ENCODE measurements at regions not wholly inside any gene's neighbourhood (a gene's known extent, or its start where the extent isn't known, plus 50 kb on each side); places are given as distances from the start of the nearest gene placed in this dataset.

GRCh38 chr20:19943061-19943521 lies 74.1 kb upstream of the NAA20 start:
- Histone ChIP-seq H3K4me3 (no peak overlapping the region), H3K4me1 (peaks cover 78% of the 10 kb centered on the region), H3K27ac (peak overlapping the region; percentile 85), H3K9me3 (no peaks in the 10 kb centered on the region), H3K27me3 (no peaks in the 10 kb centered on the region), H3K36me3 (peaks cover 8% of the 10 kb centered on the region)
- 36% methylated on average over 7 of the region's 7 CpGs for WGBS
- no peak for DNase-seq (ENCODE audit: low spot score in 2 of 2)
- TF ChIP-seq EP300 (IDR thresholded peaks at IDR 0.05) (no peak), CTCF (IDR thresholded peaks at IDR 0.05) (no peak), POLR2AphosphoS5 (IDR thresholded peaks at IDR 0.05) (peak in 2 of 3 donors; percentile 2 to 10), POLR2A (IDR thresholded peaks at IDR 0.05) (no peak)

- no peaks in the 10 kb centered on the region for H3K9me3 ChIP-seq
- peak overlapping the region; percentile 85 for H3K27ac ChIP-seq
- no peak for TF ChIP-seq POLR2AphosphoS5 (IDR thresholded peaks at IDR 0.05)
- TF ChIP-seq EP300 (IDR thresholded peaks at IDR 0.05): no peak
- TF ChIP-seq POLR2A (IDR thresholded peaks at IDR 0.05): no peak
- TF ChIP-seq CTCF (IDR thresholded peaks at IDR 0.05): no peak
- H3K36me3 ChIP-seq: peaks cover 8% of the 10 kb centered on the region
- H3K27me3 ChIP-seq: no peaks in the 10 kb centered on the region
- peaks cover 65% of the 10 kb centered on the region for H3K4me1 ChIP-seq
- WGBS: 71% methylated on average over 3 of the region's 4 CpGs
- H3K4me3 ChIP-seq: no peak overlapping the region
- no peak for DNase-seq (ENCODE audit: low spot score in 2 of 2)
Measured at GRCh38 chr20:19944772-19945459, 72.2 kb upstream of the NAA20 start.

GRCh38 chr20:19945732-19946670 lies 71.2 kb upstream of the NAA20 start:
- 90% methylated on average over 14 of the region's 14 CpGs for WGBS
- Histone ChIP-seq H3K4me3 (no peak overlapping the region), H3K27me3 (no peaks in the 10 kb centered on the region), H3K9me3 (no peaks in the 10 kb centered on the region), H3K4me1 (peaks cover 54% of the 10 kb centered on the region), H3K36me3 (peaks cover 3% of the 10 kb centered on the region), H3K27ac (peak overlapping the region; percentile 42)
- DNase-seq (ENCODE audit: low spot score in 2 of 2): no peak
- TF ChIP-seq EP300 (IDR thresholded peaks at IDR 0.05) (no peak), POLR2AphosphoS5 (IDR thresholded peaks at IDR 0.05) (peak in 1 of 3 donors; percentile 17)

GRCh38 chr20:19947611-19948264 lies 69.4 kb upstream of the NAA20 start:
- no peak for DNase-seq (ENCODE audit: low spot score in 2 of 2)
- Histone ChIP-seq H3K36me3 (peaks cover 7% of the 10 kb centered on the region), H3K27me3 (no peaks in the 10 kb centered on the region), H3K27ac (peak overlapping the region; percentile 5), H3K9me3 (no peaks in the 10 kb centered on the region), H3K4me1 (peaks cover 40% of the 10 kb centered on the region), H3K4me3 (no peak overlapping the region)
- TF ChIP-seq POLR2A (IDR thresholded peaks at IDR 0.05) (no peak), POLR2AphosphoS5 (IDR thresholded peaks at IDR 0.05) (no peak), CTCF (IDR thresholded peaks at IDR 0.05) (no peak), EP300 (IDR thresholded peaks at IDR 0.05) (no peak)
- WGBS: 66% methylated on average over 10 of the region's 10 CpGs

GRCh38 chr20:19949195-19949867 lies 67.8 kb upstream of the NAA20 start:
- Histone ChIP-seq H3K27ac (no peak overlapping the region), H3K36me3 (peaks cover 7% of the 10 kb centered on the region), H3K9me3 (no peaks in the 10 kb centered on the region), H3K4me1 (peaks cover 24% of the 10 kb centered on the region), H3K27me3 (no peaks in the 10 kb centered on the region), H3K4me3 (no peak overlapping the region)
- TF ChIP-seq CTCF (IDR thresholded peaks at IDR 0.05): no peak
- DNase-seq (ENCODE audit: low spot score in 2 of 2): no peak
- 84% methylated on average over 10 of the region's 10 CpGs for WGBS
